MG63 (cell line): ENCODE measurements at regions not wholly inside any gene's neighbourhood (a gene's known extent, or its start where the extent isn't known, plus 50 kb on each side); places are given as distances from the start of the nearest gene placed in this dataset.
"Not testable (repeated sequence)": the region's sequence is repeated elsewhere in the genome, so short reads cannot be mapped to it uniquely, and the experiment has no call there.

ENCODE experiments used
- DNase-seq: peaks from one replicate; pipeline ENCODE4 v3.0.0-alpha.2; 2020
- H3K27me3 ChIP-seq: fragments of 250-450 bp; sonication (Bioruptor Pico); 2 replicates; pipeline ENCODE4 v1.5.1; 2020; ENCODE audit warnings: mild to moderate bottlenecking, moderate library complexity
- H3K36me3 ChIP-seq: fragments of 250-450 bp; sonication (Bioruptor Pico); 2 replicates; pipeline ENCODE4 v1.5.1; 2020; ENCODE audit warnings: mild to moderate bottlenecking, moderate library complexity
- H3K4me3 ChIP-seq: fragments of 250-450 bp; sonication (Bioruptor Pico); 2 replicates; pipeline ENCODE4 v1.5.1; 2020; ENCODE audit warnings: mild to moderate bottlenecking, moderate library complexity
- H3K9me3 ChIP-seq: fragments of 250-450 bp; sonication (Bioruptor Pico); 2 replicates; pipeline ENCODE4 v1.5.1; 2020; ENCODE audit warnings: mild to moderate bottlenecking, moderate library complexity

GRCh38 chr2:133855526-133855925 is 287.3 kb upstream of the NCKAP5 start:
- no peak overlapping the region for H3K4me3 ChIP-seq
- H3K9me3 ChIP-seq = no peaks in the 10 kb centered on the region
- DNase-seq = no peak
- H3K36me3 ChIP-seq = no peaks in the 10 kb centered on the region
- H3K27me3 ChIP-seq = no peaks in the 10 kb centered on the region

GRCh38 chr2:133856678-133857077 is 288.4 kb upstream of the NCKAP5 start:
- Histone ChIP-seq H3K9me3 (no peaks in the 10 kb centered on the region), H3K4me3 (no peak overlapping the region), H3K27me3 (no peaks in the 10 kb centered on the region), H3K36me3 (no peaks in the 10 kb centered on the region)
- DNase-seq = no peak

GRCh38 chr2:133859578-133859977 is 291.3 kb upstream of the NCKAP5 start:
- no peak for DNase-seq
- Histone ChIP-seq H3K4me3 (no peak overlapping the region), H3K9me3 (no peaks in the 10 kb centered on the region), H3K36me3 (no peaks in the 10 kb centered on the region), H3K27me3 (no peaks in the 10 kb centered on the region)

GRCh38 chr2:133862400-133862977 is 294.2 kb upstream of the NCKAP5 start:
- Histone ChIP-seq H3K9me3 (no peaks in the 10 kb centered on the region), H3K27me3 (no peaks in the 10 kb centered on the region; the same call in 1 of the 2 replicates), H3K4me3 (no peak overlapping the region), H3K36me3 (no peaks in the 10 kb centered on the region)
- DNase-seq = peak; percentile 62

- Histone ChIP-seq H3K9me3 (no peaks in the 10 kb centered on the region), H3K4me3 (no peak overlapping the region), H3K27me3 (no peaks in the 10 kb centered on the region; the same call in 1 of the 2 replicates), H3K36me3 (no peaks in the 10 kb centered on the region)
- DNase-seq = no peak
These were observed 295.0 kb upstream of the NCKAP5 start for GRCh38 chr2:133863106-133863800.

- Histone ChIP-seq H3K9me3 (no peaks in the 10 kb centered on the region), H3K4me3 (no peak overlapping the region), H3K27me3 (peaks cover 3% of the 10 kb centered on the region), H3K36me3 (no peaks in the 10 kb centered on the region)
- DNase-seq = no peak
These were observed 296.9 kb upstream of the NCKAP5 start for GRCh38 chr2:133865141-133865540.

- no peaks in the 10 kb centered on the region for H3K36me3 ChIP-seq
- peaks cover 3% of the 10 kb centered on the region for H3K27me3 ChIP-seq
- no peak for DNase-seq
- no peaks in the 10 kb centered on the region for H3K9me3 ChIP-seq
- H3K4me3 ChIP-seq = no peak overlapping the region
These were observed 298.9 kb upstream of the NCKAP5 start for GRCh38 chr2:133867166-133867565.

- no peaks in the 10 kb centered on the region for H3K36me3 ChIP-seq
- no peaks in the 10 kb centered on the region for H3K9me3 ChIP-seq
- no peak overlapping the region for H3K4me3 ChIP-seq
- DNase-seq = peak; percentile 4
- peaks cover 3% of the 10 kb centered on the region for H3K27me3 ChIP-seq
These were observed 303.4 kb upstream of the NCKAP5 start for GRCh38 chr2:133871545-133872209.

GRCh38 chr2:133878326-133878725 is 310.1 kb upstream of the NCKAP5 start:
- Histone ChIP-seq H3K4me3 (no peak overlapping the region), H3K36me3 (no peaks in the 10 kb centered on the region), H3K9me3 (no peaks in the 10 kb centered on the region), H3K27me3 (no peaks in the 10 kb centered on the region)
- DNase-seq = no peak

GRCh38 chr2:133879703-133880102 is 311.4 kb upstream of the NCKAP5 start:
- no peaks in the 10 kb centered on the region for H3K36me3 ChIP-seq
- no peaks in the 10 kb centered on the region for H3K27me3 ChIP-seq
- DNase-seq = no peak
- no peaks in the 10 kb centered on the region for H3K9me3 ChIP-seq
- H3K4me3 ChIP-seq = no peak overlapping the region

- DNase-seq, H3K9me3 ChIP-seq, H3K4me3 ChIP-seq, H3K36me3 ChIP-seq, H3K27me3 ChIP-seq: not testable (repeated sequence)
These were observed 313.9 kb upstream of the NCKAP5 start for GRCh38 chr2:133882159-133882558.

- H3K4me3 ChIP-seq = no peak overlapping the region
- H3K36me3 ChIP-seq = no peaks in the 10 kb centered on the region
- H3K27me3 ChIP-seq = no peaks in the 10 kb centered on the region
- DNase-seq = no peak
- no peaks in the 10 kb centered on the region for H3K9me3 ChIP-seq
These were observed 316.6 kb upstream of the NCKAP5 start for GRCh38 chr2:133884739-133885381.

GRCh38 chr2:133885847-133886246 is 317.6 kb upstream of the NCKAP5 start:
- Histone ChIP-seq H3K27me3 (no peaks in the 10 kb centered on the region), H3K36me3 (no peaks in the 10 kb centered on the region), H3K9me3 (no peaks in the 10 kb centered on the region), H3K4me3 (no peak overlapping the region)
- no peak for DNase-seq

- no peaks in the 10 kb centered on the region for H3K36me3 ChIP-seq
- H3K4me3 ChIP-seq = no peak overlapping the region
- H3K9me3 ChIP-seq = no peaks in the 10 kb centered on the region
- DNase-seq = peak; percentile 62
- no peaks in the 10 kb centered on the region for H3K27me3 ChIP-seq
These were observed 318.7 kb upstream of the NCKAP5 start for GRCh38 chr2:133886735-133887675.

GRCh38 chr2:133887676-133888040 is 319.4 kb upstream of the NCKAP5 start:
- Histone ChIP-seq H3K27me3 (no peaks in the 10 kb centered on the region), H3K4me3 (no peak overlapping the region), H3K36me3 (no peaks in the 10 kb centered on the region), H3K9me3 (no peaks in the 10 kb centered on the region)
- DNase-seq = no peak

- no peaks in the 10 kb centered on the region for H3K9me3 ChIP-seq
- no peak for DNase-seq
- no peak overlapping the region for H3K4me3 ChIP-seq
- H3K27me3 ChIP-seq = no peaks in the 10 kb centered on the region
- no peaks in the 10 kb centered on the region for H3K36me3 ChIP-seq
These were observed 319.8 kb upstream of the NCKAP5 start for GRCh38 chr2:133888107-133888506.
